Loucy (cell line): ENCODE measurements at regions not wholly inside any gene's neighbourhood (a gene's known extent, or its start where the extent isn't known, plus 50 kb on each side); places are given as distances from the start of the nearest gene placed in this dataset.

Experiments
- EZH2phosphoT487 ChIP-seq: fragments of 200-600 bp; IDR thresholded peaks from 2 replicates; pipeline ENCODE4 v1.6.1; 2018; ENCODE audit warnings: antibody characterized with exemption, mild to moderate bottlenecking, moderate library complexity, borderline replicate concordance
- TF ChIP-seq, protein P1 (sequence below): fragments of 200-600 bp; sonication (generic); conservative IDR thresholded peaks from 2 replicates; pipeline ENCODE4 v1.5.1; 2014; ENCODE audit warnings: mild to moderate bottlenecking, antibody characterized with exemption, low read length

DNA sequence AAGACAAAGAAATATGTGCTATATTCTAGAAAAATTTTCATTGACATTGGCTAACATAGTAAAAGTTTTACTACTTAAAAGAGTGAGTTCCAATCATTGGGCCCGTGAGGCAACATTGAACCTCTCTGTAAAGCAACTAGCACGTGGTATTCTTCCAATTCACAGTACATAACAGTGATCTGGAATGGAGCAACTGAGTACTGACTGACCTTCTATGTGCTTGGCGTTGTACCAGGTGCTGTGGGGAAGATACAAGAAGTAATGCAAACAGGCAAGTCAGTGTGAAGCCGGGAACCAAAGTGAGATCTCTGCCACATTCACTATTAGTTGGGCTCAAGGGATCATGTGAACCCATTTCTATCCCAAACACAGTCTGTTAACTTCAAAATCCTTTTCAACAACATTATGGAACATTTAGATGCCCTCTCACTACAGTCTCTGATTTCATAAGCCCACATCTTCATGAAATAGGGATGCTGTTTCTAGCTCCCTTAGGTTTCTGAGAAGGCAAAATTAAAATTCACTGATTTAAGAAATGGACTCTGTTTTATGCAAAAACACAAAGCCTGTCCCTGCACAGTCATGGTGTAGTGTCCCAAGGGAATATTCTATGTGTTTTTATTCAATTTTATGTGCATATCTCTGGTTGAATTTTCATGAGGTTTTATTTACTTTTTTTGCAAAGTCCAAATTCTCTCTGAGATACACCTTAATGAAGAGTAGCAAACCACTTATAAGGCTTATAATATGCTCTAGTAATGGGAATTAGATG, 61.8 kb upstream of the NCAM1 start:
- TF ChIP-seq, protein P1, sequence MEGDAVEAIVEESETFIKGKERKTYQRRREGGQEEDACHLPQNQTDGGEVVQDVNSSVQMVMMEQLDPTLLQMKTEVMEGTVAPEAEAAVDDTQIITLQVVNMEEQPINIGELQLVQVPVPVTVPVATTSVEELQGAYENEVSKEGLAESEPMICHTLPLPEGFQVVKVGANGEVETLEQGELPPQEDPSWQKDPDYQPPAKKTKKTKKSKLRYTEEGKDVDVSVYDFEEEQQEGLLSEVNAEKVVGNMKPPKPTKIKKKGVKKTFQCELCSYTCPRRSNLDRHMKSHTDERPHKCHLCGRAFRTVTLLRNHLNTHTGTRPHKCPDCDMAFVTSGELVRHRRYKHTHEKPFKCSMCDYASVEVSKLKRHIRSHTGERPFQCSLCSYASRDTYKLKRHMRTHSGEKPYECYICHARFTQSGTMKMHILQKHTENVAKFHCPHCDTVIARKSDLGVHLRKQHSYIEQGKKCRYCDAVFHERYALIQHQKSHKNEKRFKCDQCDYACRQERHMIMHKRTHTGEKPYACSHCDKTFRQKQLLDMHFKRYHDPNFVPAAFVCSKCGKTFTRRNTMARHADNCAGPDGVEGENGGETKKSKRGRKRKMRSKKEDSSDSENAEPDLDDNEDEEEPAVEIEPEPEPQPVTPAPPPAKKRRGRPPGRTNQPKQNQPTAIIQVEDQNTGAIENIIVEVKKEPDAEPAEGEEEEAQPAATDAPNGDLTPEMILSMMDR = no peak
- TF ChIP-seq EZH2phosphoT487 = no peak
